Ovary (tissue), 7 donors: ENCODE measurements at regions not wholly inside any gene's neighbourhood (a gene's known extent, or its start where the extent isn't known, plus 50 kb on each side); places are given as distances from the start of the nearest gene placed in this dataset.

Source experiments
- DNase-seq, 5 donors: peaks; one replicate each; pipeline ENCODE4 v3.0.0-alpha.2; 2019 to 2020
- H3K27ac ChIP-seq, 2 donors: fragments of 200-600 bp; one replicate each; pipeline versions ENCODE4 v1.5.1 to v1.8.0; 2019 to 2022
- H3K27me3 ChIP-seq: fragments of 200-600 bp; one replicate; pipeline ENCODE4 v1.8.0; 2022
- H3K36me3 ChIP-seq: fragments of 200-600 bp; sonication (generic); one replicate; pipeline ENCODE4 v1.5.1; 2019
- H3K4me1 ChIP-seq: one replicate; pipeline ENCODE4 v1.8.1; 2013; ENCODE audit warnings: mild to moderate bottlenecking, moderate library complexity; ENCODE audit not compliant: insufficient read depth
- H3K4me3 ChIP-seq: fragments of 200-600 bp; sonication (generic); one replicate; pipeline ENCODE4 v1.5.1; 2017
- H3K9me3 ChIP-seq, 2 donors: fragments of 200-600 bp in 1 of 2; sonication (generic) in 1 of 2; one replicate each; pipeline versions ENCODE4 v1.5.1 to v1.8.1; 2013 to 2019; ENCODE audit warnings: mild to moderate bottlenecking in 1 of 2, moderate library complexity in 1 of 2
- EP300 ChIP-seq: sonication (generic); formaldehyde crosslinking; IDR thresholded peaks from one replicate; pipeline ENCODE4 v1.6.1; 2017; ENCODE audit warnings: antibody characterized with exemption
- POLR2A ChIP-seq: fragments of 450-650 bp; IDR thresholded peaks from one replicate; pipeline ENCODE4 v1.6.1; 2017; ENCODE audit warnings: antibody characterized with exemption, mild to moderate bottlenecking, moderate library complexity
- WGBS, 3 donors: extraction: QIAGEN DNeasy Blood & Tissue Kit in 1 of 3; methylation state at CpG; one replicate each; pipeline versions ENCODE4 v1.1.5 to v1.1.7; 2013 to 2017; 5-methylcytosine and 5-hydroxymethylcytosine counted together
- intact Hi-C, 4 donors: fragments of 100-400 bp; cut with DNase I; formaldehyde crosslinking; loops; one replicate each; pipeline versions ENCODE4 v1.11.0 to v1.15.1; 2022 to 2023
- TF ChIP-seq, protein P1 (sequence below), 3 donors: fragments of 450-650 bp in 2 of 3; fragments of 200-600 bp in 1 of 3; IDR thresholded peaks; one replicate each; pipeline versions ENCODE4 v1.5.1 to v1.8.0; 2016 to 2022; ENCODE audit warnings: antibody characterized with exemption in 3 of 3, mild to moderate bottlenecking in 1 of 3
- donor health status: DM: no; HTN: no; CAD: no; lungs with moderate emphysema.
- donor health status: DM: no; HTN: no; CAD: no.
- donor health status: Bipolar disorder and iron deficiency.
- donor health status: DM: no; HTN: no; CAD: no.
- donor health status: DM: yes; HTN: yes; CAD: no.

DNA sequence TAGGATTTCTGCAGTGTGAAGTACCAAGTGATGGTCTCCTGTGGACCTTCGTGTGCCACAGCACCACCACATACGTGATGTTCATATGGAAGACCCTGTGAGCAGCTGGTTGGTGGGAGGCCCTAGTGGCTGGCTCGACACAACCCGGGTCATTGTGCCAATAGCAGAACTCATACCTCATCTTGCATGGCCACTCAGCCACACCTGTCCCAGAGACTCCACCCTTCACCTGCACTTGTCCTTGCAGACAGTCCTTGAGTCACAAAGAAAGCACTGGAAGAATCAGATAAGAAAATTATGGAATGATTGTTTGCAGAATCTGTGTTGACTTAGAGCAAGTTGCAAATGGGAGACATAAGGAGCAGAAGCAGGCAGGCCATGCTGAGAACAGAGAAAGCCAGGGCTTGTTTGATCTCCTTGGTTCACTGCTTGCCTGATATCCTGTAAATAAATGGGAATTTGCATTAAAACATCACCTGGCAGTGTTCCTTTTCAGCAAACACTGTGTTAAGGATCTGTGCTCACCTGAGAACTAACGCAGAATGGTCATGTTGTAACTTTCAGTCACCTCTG is 307.7 kb downstream of the SIPA1L2 start:
- no peaks in the 10 kb centered on the region for H3K36me3 ChIP-seq
- WGBS, 3 donors = 82 to 94% (median 84%) methylated on average over 5 of the region's 5 CpGs
- intact Hi-C loops = no loop called here
- H3K4me1 ChIP-seq = no peaks in the 10 kb centered on the region
- no peak overlapping the region for H3K4me3 ChIP-seq
- no peak for DNase-seq
- TF ChIP-seq EP300 (no peak), POLR2A (no peak)
- TF ChIP-seq, protein P1, sequence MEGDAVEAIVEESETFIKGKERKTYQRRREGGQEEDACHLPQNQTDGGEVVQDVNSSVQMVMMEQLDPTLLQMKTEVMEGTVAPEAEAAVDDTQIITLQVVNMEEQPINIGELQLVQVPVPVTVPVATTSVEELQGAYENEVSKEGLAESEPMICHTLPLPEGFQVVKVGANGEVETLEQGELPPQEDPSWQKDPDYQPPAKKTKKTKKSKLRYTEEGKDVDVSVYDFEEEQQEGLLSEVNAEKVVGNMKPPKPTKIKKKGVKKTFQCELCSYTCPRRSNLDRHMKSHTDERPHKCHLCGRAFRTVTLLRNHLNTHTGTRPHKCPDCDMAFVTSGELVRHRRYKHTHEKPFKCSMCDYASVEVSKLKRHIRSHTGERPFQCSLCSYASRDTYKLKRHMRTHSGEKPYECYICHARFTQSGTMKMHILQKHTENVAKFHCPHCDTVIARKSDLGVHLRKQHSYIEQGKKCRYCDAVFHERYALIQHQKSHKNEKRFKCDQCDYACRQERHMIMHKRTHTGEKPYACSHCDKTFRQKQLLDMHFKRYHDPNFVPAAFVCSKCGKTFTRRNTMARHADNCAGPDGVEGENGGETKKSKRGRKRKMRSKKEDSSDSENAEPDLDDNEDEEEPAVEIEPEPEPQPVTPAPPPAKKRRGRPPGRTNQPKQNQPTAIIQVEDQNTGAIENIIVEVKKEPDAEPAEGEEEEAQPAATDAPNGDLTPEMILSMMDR (IDR thresholded peaks at IDR 0.05) = no peak
- H3K27me3 ChIP-seq = no peaks in the 10 kb centered on the region
- no peak overlapping the region for H3K27ac ChIP-seq
- no peaks in the 10 kb centered on the region for H3K9me3 ChIP-seq

DNA sequence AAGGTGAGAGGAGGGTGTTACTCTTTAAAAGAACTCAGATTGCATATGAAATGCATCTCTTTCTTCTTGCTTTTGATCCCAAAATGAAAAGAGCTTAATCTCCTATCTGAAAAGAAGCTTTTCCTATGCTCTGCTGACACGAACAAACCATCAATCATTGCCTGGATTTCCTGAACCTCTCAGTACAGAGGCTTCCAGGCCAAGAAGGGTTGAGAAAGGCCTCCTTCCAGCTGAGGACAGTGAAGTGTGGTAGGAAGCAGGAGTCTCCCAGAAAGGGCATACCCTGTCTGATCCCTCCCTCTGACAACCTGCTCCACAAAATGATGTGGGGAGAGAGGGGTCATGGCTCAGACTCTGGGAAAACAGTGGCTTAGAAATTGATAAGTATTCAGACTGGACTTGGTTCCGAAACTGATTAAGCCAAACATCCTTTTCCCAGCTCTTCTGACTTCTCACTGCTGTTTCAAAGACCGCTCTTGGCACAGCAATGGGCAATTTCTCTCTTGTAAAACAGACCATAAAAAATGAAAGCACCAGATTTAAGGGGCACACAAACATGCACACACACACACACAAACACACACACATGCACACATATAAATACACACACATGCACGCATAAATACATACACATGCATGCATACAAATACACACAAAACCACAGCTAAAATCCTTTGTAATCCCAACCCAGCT is 310.3 kb downstream of the SIPA1L2 start:
- Histone ChIP-seq H3K36me3 (no peaks in the 10 kb centered on the region), H3K4me1 (no peaks in the 10 kb centered on the region), H3K27ac (no peak overlapping the region), H3K27me3 (no peaks in the 10 kb centered on the region), H3K4me3 (no peak overlapping the region), H3K9me3 (no peaks in the 10 kb centered on the region)
- intact Hi-C loops = no loop called here
- no peak for DNase-seq
- 63 to 64% (median 63%) methylated on average over 4 of the region's 4 CpGs for WGBS, 3 donors
- TF ChIP-seq, protein P1 (IDR thresholded peaks at IDR 0.05) = no peak
- TF ChIP-seq EP300 (no peak), POLR2A (no peak)

DNA sequence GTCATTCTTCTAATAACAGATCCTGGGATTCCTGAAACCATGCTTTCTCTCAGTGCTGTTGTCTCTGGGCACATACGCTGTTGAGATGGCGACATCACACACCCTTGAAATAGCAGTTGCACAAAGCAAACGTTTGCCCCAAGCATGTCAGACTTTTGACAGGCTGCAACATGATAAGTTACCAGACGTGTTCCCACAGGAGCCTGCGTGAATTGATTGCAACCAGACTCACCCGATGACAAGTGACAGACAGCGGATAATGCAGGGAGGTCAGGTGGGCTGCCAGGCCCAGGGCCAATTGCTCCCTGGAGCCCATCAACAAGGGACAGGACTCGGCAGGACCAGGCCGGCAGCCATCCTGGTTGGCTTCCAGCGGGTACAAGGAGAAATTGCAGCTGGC is 310.9 kb downstream of the SIPA1L2 start:
- no peak for DNase-seq
- Histone ChIP-seq H3K27ac (no peak overlapping the region), H3K4me3 (no peak overlapping the region), H3K36me3 (no peaks in the 10 kb centered on the region), H3K4me1 (no peaks in the 10 kb centered on the region), H3K9me3 (no peaks in the 10 kb centered on the region), H3K27me3 (no peaks in the 10 kb centered on the region)
- WGBS, 3 donors = 82 to 85% (median 83%) methylated on average over 10 of the region's 10 CpGs
- no peak for TF ChIP-seq EP300
- TF ChIP-seq, protein P1 (IDR thresholded peaks at IDR 0.05) = no peak
- TF ChIP-seq POLR2A = no peak
- intact Hi-C loops = no loop called here

DNA sequence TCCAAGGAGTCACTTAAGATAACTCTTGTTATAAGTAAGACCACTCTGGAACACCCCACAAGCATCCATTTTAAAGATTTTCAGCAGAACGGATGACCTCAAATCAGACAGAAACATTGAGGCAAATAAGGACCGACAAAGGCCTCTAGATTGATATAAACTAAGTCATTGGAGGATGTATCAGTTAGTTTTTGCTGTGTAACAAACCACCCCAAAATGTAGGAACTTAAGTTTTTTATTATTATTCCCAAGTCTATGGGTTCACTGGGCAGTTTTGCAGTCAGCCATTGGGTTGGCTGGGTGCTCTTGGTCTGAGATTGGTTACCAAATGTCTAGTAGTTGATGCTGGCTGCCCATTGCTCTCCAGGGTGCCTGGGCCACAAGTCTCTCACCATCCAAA is 311.8 kb downstream of the SIPA1L2 start:
- DNase-seq = no peak
- WGBS, 3 donors = 95 to 97% (median 97%) methylated on average over 2 of the region's 2 CpGs
- TF ChIP-seq POLR2A (no peak), EP300 (no peak)
- intact Hi-C loops = no loop called here
- Histone ChIP-seq H3K36me3 (no peaks in the 10 kb centered on the region), H3K9me3 (no peaks in the 10 kb centered on the region), H3K27me3 (no peaks in the 10 kb centered on the region), H3K4me3 (no peak overlapping the region), H3K27ac (no peak overlapping the region), H3K4me1 (no peaks in the 10 kb centered on the region)

DNA sequence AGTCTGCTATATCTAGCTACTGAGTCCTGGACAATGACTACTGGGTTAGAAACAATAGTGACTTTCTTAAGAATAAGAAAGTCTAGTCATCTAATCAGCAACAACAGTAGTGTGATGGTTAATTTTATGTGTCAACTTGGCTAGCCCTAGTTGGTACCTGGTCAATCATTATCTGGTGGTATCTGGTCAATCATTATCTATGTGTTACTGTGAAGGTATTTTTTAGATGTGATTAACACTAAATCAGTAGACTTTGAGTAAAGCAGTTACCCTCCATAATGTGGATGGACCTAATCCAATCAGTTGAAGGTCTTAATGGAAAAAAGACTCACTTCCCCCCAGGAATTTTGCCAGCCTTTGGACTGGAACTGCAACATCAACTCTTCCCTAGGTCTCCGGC is 312.6 kb downstream of the SIPA1L2 start:
- Histone ChIP-seq H3K27ac (no peak overlapping the region), H3K9me3 (no peaks in the 10 kb centered on the region), H3K4me3 (no peak overlapping the region), H3K27me3 (no peaks in the 10 kb centered on the region), H3K36me3 (no peaks in the 10 kb centered on the region), H3K4me1 (no peaks in the 10 kb centered on the region)
- DNase-seq = no peak
- intact Hi-C loops = no loop called here
- WGBS, 3 donors = 94 to 98% (median 97%) methylated on average over 1 of the region's 1 CpG
- TF ChIP-seq, protein P1 (IDR thresholded peaks at IDR 0.05) = no peak
- TF ChIP-seq POLR2A (no peak), EP300 (no peak)
